AG10803 (cell line): ENCODE measurements at regions not wholly inside any gene's neighbourhood (a gene's known extent, or its start where the extent isn't known, plus 50 kb on each side); places are given as distances from the start of the nearest gene placed in this dataset.

ENCODE experiments used
- DNase-seq: peaks from one replicate; pipeline ENCODE4 v3.0.0; 2010; ENCODE audit warnings: low read depth
- H3K4me3 ChIP-seq: 2 replicates; pipeline ENCODE4 v1.5.1; 2011; ENCODE audit warnings: mild to moderate bottlenecking, low read length, control low read depth
- CTCF ChIP-seq: conservative IDR thresholded peaks from 2 replicates; pipeline ENCODE4 v1.5.1; 2011; ENCODE audit warnings: mild to moderate bottlenecking, low read length, control low read depth, inconsistent platforms

GRCh38 chr3:107132674-107133073 lies 244.6 kb upstream of the CCDC54 start:
- DNase-seq = no peak
- H3K4me3 ChIP-seq = no peak overlapping the region
- TF ChIP-seq CTCF = no peak

GRCh38 chr3:107133891-107134290 lies 243.3 kb upstream of the CCDC54 start:
- TF ChIP-seq CTCF = no peak
- H3K4me3 ChIP-seq = no peak overlapping the region
- no peak for DNase-seq

- TF ChIP-seq CTCF = no peak
- no peak for DNase-seq
- H3K4me3 ChIP-seq = no peak overlapping the region
Measured at GRCh38 chr3:107142171-107142570, 235.1 kb upstream of the CCDC54 start.

GRCh38 chr3:107142786-107143575 lies 234.3 kb upstream of the CCDC54 start:
- H3K4me3 ChIP-seq = no peak overlapping the region
- no peak for DNase-seq
- no peak for TF ChIP-seq CTCF

GRCh38 chr3:107150675-107151074 lies 226.6 kb upstream of the CCDC54 start:
- DNase-seq = no peak
- TF ChIP-seq CTCF = no peak
- H3K4me3 ChIP-seq = no peak overlapping the region

- H3K4me3 ChIP-seq = no peak overlapping the region
- no peak for TF ChIP-seq CTCF
- DNase-seq = no peak
Measured at GRCh38 chr3:107153981-107154380, 223.3 kb upstream of the CCDC54 start.

- H3K4me3 ChIP-seq = no peak overlapping the region
- TF ChIP-seq CTCF = no peak
- no peak for DNase-seq
Measured at GRCh38 chr3:107172411-107172810, 204.8 kb upstream of the CCDC54 start.
